ENCODE measurements at regions not wholly inside any gene's neighbourhood (a gene's known extent, or its start where the extent isn't known, plus 50 kb on each side); places are given as distances from the start of the nearest gene placed in this dataset.

DNA sequence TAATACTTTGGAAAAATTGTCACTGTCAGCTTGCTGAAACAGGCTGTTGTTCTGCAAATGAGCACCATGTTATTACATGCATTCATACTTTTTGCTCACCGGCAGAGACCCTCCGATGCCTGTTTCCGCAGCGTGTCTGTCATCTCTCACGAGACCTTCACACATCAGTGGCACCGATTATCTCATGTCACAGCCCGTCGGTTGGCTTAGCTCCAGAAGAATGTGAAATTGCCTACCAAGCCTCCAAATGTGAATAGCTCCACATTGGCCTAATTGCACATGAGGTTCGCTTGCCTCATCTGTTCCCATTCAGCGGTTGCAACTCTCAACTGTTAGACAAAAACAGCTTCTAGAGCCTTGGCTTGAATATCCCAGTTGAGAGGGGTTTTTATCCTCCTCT lies 233.0 kb downstream of the ACTR3 start:
- TF ChIP-seq, protein P1, sequence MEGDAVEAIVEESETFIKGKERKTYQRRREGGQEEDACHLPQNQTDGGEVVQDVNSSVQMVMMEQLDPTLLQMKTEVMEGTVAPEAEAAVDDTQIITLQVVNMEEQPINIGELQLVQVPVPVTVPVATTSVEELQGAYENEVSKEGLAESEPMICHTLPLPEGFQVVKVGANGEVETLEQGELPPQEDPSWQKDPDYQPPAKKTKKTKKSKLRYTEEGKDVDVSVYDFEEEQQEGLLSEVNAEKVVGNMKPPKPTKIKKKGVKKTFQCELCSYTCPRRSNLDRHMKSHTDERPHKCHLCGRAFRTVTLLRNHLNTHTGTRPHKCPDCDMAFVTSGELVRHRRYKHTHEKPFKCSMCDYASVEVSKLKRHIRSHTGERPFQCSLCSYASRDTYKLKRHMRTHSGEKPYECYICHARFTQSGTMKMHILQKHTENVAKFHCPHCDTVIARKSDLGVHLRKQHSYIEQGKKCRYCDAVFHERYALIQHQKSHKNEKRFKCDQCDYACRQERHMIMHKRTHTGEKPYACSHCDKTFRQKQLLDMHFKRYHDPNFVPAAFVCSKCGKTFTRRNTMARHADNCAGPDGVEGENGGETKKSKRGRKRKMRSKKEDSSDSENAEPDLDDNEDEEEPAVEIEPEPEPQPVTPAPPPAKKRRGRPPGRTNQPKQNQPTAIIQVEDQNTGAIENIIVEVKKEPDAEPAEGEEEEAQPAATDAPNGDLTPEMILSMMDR (IDR thresholded peaks at IDR 0.05; ENCODE audit: low read depth, low read length): no peak
- no peak for TF ChIP-seq POLR2A (IDR thresholded peaks at IDR 0.05; ENCODE audit: extremely low read depth, insufficient read length)
- TF ChIP-seq MYC (IDR thresholded peaks at IDR 0.05; ENCODE audit: low read depth, low read length): no peak
- TF ChIP-seq, protein P2, sequence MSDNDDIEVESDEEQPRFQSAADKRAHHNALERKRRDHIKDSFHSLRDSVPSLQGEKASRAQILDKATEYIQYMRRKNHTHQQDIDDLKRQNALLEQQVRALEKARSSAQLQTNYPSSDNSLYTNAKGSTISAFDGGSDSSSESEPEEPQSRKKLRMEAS (IDR thresholded peaks at IDR 0.05; ENCODE audit: low read depth, low read length): no peak

Measured in NB4 (cell line).